Left lung (tissue), 4 donors: ENCODE measurements at regions not wholly inside any gene's neighbourhood (a gene's known extent, or its start where the extent isn't known, plus 50 kb on each side); places are given as distances from the start of the nearest gene placed in this dataset.

ENCODE experiments used
- ATAC-seq: fragments of 200-7000 bp; cut with Tn5 transposase; one replicate; pipeline ENCODE4 v1.9.1; 2020; ENCODE audit warnings: moderate library complexity
- DNase-seq, 4 donors: peaks; one replicate each; pipeline ENCODE4 v3.0.0-alpha.2; 2013 to 2020
- H3K27ac ChIP-seq, 2 donors: fragments of 200-600 bp; sonication (generic) in 1 of 2; one replicate each; pipeline versions ENCODE4 v1.5.0 to v1.8.0; 2020 to 2021
- H3K27me3 ChIP-seq, 2 donors: fragments of 200-600 bp; sonication (generic) in 1 of 2; one replicate each; pipeline versions ENCODE4 v1.5.0 to v1.8.0; 2020 to 2021
- H3K36me3 ChIP-seq, 2 donors: fragments of 200-600 bp; sonication (generic) in 1 of 2; one replicate each; pipeline versions ENCODE4 v1.5.0 to v1.8.0; 2020 to 2021
- H3K4me1 ChIP-seq, 2 donors: fragments of 200-600 bp; one replicate each; pipeline ENCODE4 v1.8.0; 2021
- H3K4me3 ChIP-seq, 2 donors: fragments of 200-600 bp; sonication (generic) in 1 of 2; one replicate each; pipeline versions ENCODE4 v1.5.0 to v1.8.0; 2020 to 2021; ENCODE audit warnings: mild to moderate bottlenecking in 1 of 2
- H3K9me3 ChIP-seq, 2 donors: fragments of 200-600 bp; sonication (generic) in 1 of 2; one replicate each; pipeline versions ENCODE4 v1.5.0 to v1.8.0; 2020 to 2021
- CTCF ChIP-seq, 2 donors: fragments of 200-600 bp; sonication (generic) in 1 of 2; IDR thresholded peaks; one replicate each; pipeline versions ENCODE4 v1.5.0 to v1.8.0; 2021; ENCODE audit warnings: antibody characterized with exemption in 2 of 2
- intact Hi-C, 2 donors: fragments of 100-400 bp; cut with DNase I; formaldehyde crosslinking; loops; one replicate each; pipeline versions ENCODE4 v1.11.2 to v1.14.2; 2022
- donor health status: DM: no; HTN: yes; CAD: no.
- donor health status: DM: no; HTN: no; CAD: no.

DNA sequence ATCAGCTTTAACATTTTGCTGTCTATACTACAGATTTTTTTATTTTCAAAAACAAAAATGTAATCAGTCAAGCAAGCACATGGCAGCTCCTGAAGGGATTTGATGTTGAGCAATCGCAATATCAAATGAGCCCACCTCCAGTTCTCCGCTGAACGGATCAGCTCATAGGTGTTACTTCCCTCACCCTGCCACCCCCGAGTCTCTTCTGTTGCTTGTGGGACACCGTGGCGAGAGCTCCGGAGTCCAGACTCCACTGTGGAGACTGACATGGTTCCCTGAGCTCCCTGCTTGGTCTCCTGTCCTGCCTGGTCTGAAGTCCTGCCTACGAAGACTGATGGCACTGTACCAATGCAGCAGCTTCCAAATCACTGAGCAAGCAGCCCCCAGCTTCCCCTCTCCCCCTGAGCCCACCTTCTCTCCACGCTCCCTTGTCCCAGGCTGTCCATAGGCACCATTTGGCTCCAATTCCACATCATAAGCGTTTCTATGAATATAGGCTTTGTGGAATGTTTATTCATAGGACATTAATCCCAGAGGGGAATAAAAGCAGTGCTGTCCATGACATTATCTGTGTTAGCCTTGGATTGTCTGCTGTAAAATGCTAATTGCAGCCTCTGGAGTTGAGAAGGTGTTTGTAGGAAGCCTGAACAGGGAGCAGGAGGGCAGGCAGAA lies 162.2 kb downstream of the LY86 start:
- Histone ChIP-seq H3K27me3 (no peaks in the 10 kb centered on the region), H3K4me3 (no peak overlapping the region), H3K27ac (peak overlapping the region; percentile 23 to 85), H3K9me3 (no peaks in the 10 kb centered on the region), H3K4me1 (peaks cover 17 to 48% of the 10 kb centered on the region in 2 donors), H3K36me3 (no peaks in the 10 kb centered on the region)
- DNase-seq (no peak), ATAC-seq (no peak)
- TF ChIP-seq CTCF (IDR thresholded peaks at IDR 0.05) = no peak
- intact Hi-C loops = no loop called here

DNA sequence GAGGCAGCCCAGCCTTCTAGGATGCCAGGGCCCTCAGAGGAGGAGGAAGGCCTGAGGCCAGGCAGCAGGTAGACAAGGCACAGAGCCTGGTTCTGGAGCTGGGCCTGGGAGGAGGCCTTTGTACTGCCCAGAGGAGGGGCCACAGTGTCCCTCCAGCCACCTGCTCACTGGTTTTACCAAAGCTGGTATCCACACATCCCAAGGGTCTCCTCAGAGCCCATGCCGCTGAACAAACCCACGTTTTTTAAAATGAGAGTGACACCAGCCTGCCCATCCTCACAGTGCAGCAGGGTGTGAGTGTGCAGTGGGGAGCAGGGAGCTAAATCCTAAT lies 162.7 kb downstream of the LY86 start:
- H3K4me3 ChIP-seq = no peak overlapping the region
- peak overlapping the region; percentile 23 to 85 for H3K27ac ChIP-seq
- DNase-seq (no peak), ATAC-seq (no peak)
- H3K9me3 ChIP-seq = no peaks in the 10 kb centered on the region
- intact Hi-C loops = no loop called here
- peaks cover 17 to 49% of the 10 kb centered on the region in 2 donors for H3K4me1 ChIP-seq
- no peaks in the 10 kb centered on the region for H3K27me3 ChIP-seq
- H3K36me3 ChIP-seq = no peaks in the 10 kb centered on the region
- TF ChIP-seq CTCF (IDR thresholded peaks at IDR 0.05) = no peak

DNA sequence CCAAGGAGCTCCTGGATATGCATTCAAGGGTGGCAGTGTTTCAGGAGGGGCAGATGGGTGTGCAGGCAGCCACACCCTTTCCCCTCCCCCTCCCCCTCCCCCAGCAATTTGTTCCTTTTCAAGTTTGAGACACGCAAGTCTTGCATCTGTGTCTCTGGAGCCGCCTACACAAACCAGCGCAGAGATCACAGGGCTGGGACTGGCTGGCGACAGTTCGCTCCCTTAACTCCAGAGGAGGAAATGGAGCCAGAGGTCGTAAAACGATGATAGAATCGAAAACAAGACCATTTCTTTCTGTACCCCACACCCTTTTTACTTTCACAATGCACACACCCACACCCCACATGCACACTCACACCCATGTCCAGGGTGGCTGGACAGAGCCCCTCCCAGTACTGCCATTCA lies 163.1 kb downstream of the LY86 start:
- no peak for TF ChIP-seq CTCF (IDR thresholded peaks at IDR 0.05)
- intact Hi-C loops = no loop called here
- Histone ChIP-seq H3K27me3 (no peaks in the 10 kb centered on the region), H3K27ac (peak overlapping the region in 1 of 2 donors; percentile 85), H3K4me3 (no peak overlapping the region), H3K4me1 (peaks cover 17 to 53% of the 10 kb centered on the region in 2 donors), H3K36me3 (no peaks in the 10 kb centered on the region), H3K9me3 (no peaks in the 10 kb centered on the region)
- DNase-seq (peak in 1 of 4 donors; percentile 79), ATAC-seq (peak; percentile 44)

DNA sequence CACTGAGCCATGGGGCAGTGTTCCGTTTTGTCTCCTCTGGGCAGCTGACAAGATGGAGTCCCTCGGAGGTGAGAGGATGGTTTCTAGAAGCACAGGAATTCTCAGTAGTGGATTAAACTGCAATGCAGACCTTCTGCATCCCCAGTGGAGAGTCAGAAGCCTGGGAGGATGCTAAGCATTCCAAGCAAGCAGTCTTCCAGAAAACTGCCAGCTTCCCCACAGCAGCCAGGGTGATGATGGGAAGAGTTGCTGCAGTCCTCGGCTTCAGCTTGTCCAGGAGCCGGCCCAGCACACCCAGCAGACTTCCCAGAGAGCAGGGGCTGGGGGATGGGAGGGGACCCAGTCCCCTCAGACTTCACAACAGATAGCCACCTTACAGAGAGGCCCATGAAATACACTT lies 163.6 kb downstream of the LY86 start:
- Histone ChIP-seq H3K27ac (peak overlapping the region in 1 of 2 donors; percentile 85), H3K9me3 (no peaks in the 10 kb centered on the region), H3K4me1 (peaks cover 17 to 56% of the 10 kb centered on the region in 2 donors), H3K36me3 (no peaks in the 10 kb centered on the region), H3K4me3 (no peak overlapping the region), H3K27me3 (no peaks in the 10 kb centered on the region)
- DNase-seq (no peak), ATAC-seq (no peak)
- no peak for TF ChIP-seq CTCF (IDR thresholded peaks at IDR 0.05)
- intact Hi-C loops = no loop called here

DNA sequence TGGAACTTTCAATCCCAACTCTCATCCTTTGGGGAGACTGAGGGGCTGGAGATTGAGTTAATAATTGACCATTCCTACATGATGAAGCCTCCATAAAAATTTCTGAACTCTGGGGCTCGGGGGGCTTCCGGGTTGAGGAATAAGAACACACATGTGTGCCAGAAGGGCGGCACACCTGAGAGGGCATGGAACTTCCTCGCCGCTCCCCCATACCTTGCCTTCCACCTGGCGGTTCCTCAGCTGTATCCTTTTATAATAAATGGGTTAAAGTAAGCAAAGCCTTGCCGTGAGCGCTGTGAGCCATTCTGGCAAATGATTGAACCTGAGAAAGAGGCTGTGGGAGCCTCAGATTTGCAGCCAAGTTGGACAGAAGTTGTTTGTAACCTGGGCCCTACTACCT lies 164.8 kb downstream of the LY86 start:
- ATAC-seq (no peak), DNase-seq (no peak)
- Histone ChIP-seq H3K9me3 (no peaks in the 10 kb centered on the region), H3K27me3 (no peaks in the 10 kb centered on the region), H3K4me1 (peaks cover 17 to 59% of the 10 kb centered on the region in 2 donors), H3K36me3 (no peaks in the 10 kb centered on the region), H3K27ac (no peak overlapping the region), H3K4me3 (no peak overlapping the region)
- intact Hi-C loops = no loop called here
- no peak for TF ChIP-seq CTCF (IDR thresholded peaks at IDR 0.05)
